ENCODE measurements at regions not wholly inside any gene's neighbourhood (a gene's known extent, or its start where the extent isn't known, plus 50 kb on each side); places are given as distances from the start of the nearest gene placed in this dataset.

DNA sequence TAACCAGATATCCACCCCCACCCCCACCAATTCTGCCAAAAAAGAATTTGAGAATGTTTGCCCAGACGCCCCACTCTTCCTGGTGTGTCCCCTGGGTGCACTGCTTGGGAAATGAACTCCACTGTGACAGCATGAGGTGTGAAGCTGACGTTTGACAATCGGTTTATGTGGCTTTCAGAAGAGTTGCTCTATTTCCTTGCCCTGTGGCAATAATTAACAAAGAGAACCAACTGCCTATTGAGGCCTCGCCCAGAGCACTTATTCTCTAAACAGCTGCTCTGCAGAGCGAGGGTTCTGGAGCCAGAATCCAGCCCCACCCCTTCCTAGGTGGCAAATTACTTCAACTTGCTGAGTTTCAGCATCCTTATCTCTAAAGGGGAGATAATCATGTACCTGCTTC lies 115.8 kb upstream of the SIX3 start:
- in situ Hi-C loops (cut with MboI; ENCODE audit: low sequenced_read_pairs, unreplicated experiment), result no loop called here
- DNase-seq (ENCODE audit: low spot score), result no peak
- TF ChIP-seq, protein P1, sequence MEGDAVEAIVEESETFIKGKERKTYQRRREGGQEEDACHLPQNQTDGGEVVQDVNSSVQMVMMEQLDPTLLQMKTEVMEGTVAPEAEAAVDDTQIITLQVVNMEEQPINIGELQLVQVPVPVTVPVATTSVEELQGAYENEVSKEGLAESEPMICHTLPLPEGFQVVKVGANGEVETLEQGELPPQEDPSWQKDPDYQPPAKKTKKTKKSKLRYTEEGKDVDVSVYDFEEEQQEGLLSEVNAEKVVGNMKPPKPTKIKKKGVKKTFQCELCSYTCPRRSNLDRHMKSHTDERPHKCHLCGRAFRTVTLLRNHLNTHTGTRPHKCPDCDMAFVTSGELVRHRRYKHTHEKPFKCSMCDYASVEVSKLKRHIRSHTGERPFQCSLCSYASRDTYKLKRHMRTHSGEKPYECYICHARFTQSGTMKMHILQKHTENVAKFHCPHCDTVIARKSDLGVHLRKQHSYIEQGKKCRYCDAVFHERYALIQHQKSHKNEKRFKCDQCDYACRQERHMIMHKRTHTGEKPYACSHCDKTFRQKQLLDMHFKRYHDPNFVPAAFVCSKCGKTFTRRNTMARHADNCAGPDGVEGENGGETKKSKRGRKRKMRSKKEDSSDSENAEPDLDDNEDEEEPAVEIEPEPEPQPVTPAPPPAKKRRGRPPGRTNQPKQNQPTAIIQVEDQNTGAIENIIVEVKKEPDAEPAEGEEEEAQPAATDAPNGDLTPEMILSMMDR (IDR thresholded peaks at IDR 0.05; ENCODE audit: borderline replicate concordance, control extremely low read depth, extremely low read depth, insufficient read depth, missing control alignments), result no peak

DNA sequence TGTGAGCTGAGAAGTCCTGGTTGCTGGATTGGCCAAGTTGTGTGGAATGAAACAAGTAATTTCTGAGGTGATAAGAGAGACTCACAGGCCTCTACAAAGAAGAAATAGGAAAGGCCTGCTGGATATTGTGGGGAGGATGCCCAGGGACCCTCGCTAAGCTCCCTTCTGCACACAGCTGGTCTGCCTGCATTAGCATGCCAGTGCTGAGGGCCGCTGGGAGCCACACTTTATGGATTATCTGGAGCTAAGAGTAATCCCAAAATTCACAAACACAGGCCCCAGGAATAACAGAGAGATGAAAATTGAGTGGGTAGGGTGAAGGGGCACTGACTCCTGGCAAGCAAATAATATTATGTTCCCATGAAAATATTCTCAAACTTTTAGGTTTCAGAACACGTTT lies 114.9 kb upstream of the SIX3 start:
- in situ Hi-C loops (cut with MboI; ENCODE audit: low sequenced_read_pairs, unreplicated experiment), result no loop called here
- no peak for DNase-seq (ENCODE audit: low spot score)
- TF ChIP-seq, protein P1 (IDR thresholded peaks at IDR 0.05; ENCODE audit: borderline replicate concordance, control extremely low read depth, extremely low read depth, insufficient read depth, missing control alignments), result no peak

DNA sequence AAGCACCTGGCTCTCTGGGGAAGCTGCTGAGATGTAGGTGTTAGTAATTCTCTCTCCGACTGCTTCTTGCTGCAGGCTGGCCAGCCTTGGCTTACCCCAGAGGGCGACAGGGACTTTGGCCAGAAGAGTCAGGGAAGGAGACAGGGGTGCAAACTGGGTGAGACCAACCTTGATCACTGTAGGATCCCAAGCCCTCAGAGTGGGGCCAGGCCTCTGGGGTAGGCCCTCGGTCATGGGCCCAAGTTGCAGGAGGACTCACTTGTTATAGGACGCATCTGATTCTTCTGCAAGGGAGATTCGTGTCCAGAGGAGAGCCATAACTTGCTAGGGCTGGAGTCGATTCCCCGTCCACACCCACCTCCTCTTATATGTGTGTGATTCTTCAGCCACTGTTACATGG lies 111.7 kb upstream of the SIX3 start:
- in situ Hi-C loops (cut with MboI; ENCODE audit: low sequenced_read_pairs, unreplicated experiment), result no loop called here
- no peak for DNase-seq (ENCODE audit: low spot score)
- TF ChIP-seq, protein P1 (IDR thresholded peaks at IDR 0.05; ENCODE audit: borderline replicate concordance, control extremely low read depth, extremely low read depth, insufficient read depth, missing control alignments), result no peak

DNA sequence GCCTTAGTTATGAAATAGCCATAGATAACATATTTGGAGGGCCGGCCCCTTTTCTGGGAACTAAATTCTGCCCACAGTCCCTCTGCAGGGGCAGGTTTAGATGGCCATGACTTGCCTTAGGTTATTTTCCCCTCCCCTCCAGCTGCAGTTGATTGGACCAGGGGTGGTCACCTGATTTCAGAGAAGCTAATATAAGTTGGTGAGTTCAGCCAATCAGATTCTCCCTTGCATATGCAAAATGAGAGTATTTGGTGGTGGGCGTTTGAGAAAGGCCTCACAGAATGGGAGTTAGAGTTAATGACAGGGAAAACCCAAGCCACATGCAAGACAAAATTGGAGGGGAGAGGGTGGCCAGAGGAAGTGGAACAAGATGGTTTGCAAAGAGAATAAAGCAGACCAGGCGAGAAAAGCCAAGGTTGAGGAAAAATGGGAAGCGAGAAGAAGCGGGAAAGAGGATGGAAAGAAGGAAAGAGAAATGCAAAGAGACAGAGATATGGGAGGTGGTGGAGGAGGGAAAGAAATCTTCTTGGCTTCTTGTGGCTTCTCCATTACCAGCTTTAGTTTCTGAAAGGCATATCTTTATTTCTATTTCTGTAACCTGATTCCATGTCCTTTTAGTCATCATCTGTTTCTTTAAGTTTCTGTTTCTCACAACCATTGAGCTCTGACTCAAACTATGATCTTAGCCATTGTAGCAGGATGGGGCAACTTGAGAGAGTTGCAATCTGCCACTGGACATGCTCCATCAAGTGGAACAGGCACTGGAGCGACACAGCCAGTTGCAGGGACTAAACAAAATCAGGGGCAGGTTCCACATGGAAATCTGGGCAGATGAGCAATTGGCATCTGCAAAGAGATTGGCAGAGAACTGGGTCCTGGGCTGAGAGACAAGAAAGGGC lies 108.1 kb upstream of the SIX3 start:
- in situ Hi-C loops (cut with MboI; ENCODE audit: low sequenced_read_pairs, unreplicated experiment), result no loop called here
- TF ChIP-seq, protein P1 (IDR thresholded peaks at IDR 0.05; ENCODE audit: borderline replicate concordance, control extremely low read depth, extremely low read depth, insufficient read depth, missing control alignments), result no peak
- DNase-seq (ENCODE audit: low spot score), result no peak

DNA sequence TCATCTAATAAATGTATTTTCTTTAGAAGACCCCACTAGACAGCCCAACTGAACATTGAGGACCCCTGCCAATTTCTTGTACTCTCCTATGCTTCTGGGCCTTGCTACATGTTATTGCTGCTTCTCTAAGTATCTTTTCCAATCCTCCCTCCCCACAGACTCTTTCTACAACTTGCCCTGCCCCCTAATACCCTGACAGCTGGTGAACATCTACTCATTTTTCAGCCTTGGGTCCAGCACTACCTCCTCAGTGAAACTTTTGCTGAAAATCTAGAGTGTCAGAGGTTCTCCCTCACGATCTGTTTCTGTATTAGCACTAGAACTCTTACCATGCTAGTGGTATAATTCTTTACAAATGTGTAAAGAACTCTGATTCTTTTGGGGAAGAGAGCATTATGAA lies 106.8 kb upstream of the SIX3 start:
- TF ChIP-seq, protein P1 (IDR thresholded peaks at IDR 0.05; ENCODE audit: borderline replicate concordance, control extremely low read depth, extremely low read depth, insufficient read depth, missing control alignments), result no peak
- in situ Hi-C loops (cut with MboI; ENCODE audit: low sequenced_read_pairs, unreplicated experiment), result no loop called here

DNA sequence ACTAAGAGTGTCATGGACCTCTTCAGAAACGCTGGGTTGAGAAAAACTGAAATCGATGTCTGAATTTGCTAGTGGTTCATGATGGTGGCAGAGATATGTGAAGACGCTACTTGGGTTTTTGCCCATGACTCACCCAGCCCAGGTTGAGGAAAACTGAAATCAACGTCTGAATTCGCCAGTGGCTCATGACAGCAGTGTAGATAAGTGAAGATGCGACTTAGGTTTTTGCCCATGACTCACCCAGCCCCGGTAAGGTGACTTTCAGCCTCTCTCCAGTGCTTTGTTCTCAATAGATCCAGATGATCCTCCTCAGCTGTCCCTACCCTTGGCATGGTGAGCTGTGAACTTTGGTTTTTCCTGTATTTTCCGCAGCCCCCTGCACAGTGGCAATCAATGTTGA lies 105.3 kb upstream of the SIX3 start:
- in situ Hi-C loops (cut with MboI; ENCODE audit: low sequenced_read_pairs, unreplicated experiment), result no loop called here
- no peak for DNase-seq (ENCODE audit: low spot score)
- TF ChIP-seq, protein P1 (IDR thresholded peaks at IDR 0.05; ENCODE audit: borderline replicate concordance, control extremely low read depth, extremely low read depth, insufficient read depth, missing control alignments), result no peak

More for the DNA sequence above, 106.8 kb upstream of the SIX3 start:
- no peak for DNase-seq (ENCODE audit: low spot score)

All from GM13976 (cell line).